ENCODE measurements at regions not wholly inside any gene's neighbourhood (a gene's known extent, or its start where the extent isn't known, plus 50 kb on each side); places are given as distances from the start of the nearest gene placed in this dataset.

- Mint-ChIP-seq H3K9me3 (no peaks in the 10 kb centered on the region), H3K36me3 (ENCODE audit: low read depth) (no peaks in the 10 kb centered on the region), H3K4me1 (ENCODE audit: low read depth) (no peaks in the 10 kb centered on the region), H3K27me3 (no peaks in the 10 kb centered on the region), H3K27ac (no peak overlapping the region), H3K4me3 (no peak overlapping the region)
- intact Hi-C loops (cut with micrococcal nuclease), result no loop called here
- POLR2A ChIA-PET, result no interaction called here
- DNase-seq (no peak), ATAC-seq (no peak)
- no peak for TF ChIP-seq CTCF (IDR thresholded peaks at IDR 0.05)
- CTCF ChIA-PET, result no interaction called here
Measured at GRCh38 chr5:33068786-33069185, 357.7 kb downstream of the NPR3 start.

DNA sequence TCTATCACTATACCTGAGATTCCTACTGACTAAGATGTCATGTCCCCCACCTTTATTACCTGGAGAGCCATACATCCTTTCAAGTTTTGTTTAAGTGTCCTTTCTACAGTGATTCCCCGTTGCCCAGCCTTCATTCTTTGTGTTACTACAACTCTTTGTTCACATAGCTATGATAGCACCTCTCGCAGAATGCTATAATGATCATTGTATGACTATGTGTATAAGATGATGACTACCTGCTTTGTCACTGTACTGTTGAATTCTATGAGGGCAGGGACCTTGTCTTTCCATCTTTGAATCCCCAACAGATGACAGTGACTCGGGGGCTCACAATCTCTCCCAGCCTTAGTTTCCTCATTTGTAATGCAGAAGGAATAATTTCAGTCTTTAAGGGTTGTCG lies 361.2 kb downstream of the NPR3 start:
- no peak overlapping the region for H3K4me3 Mint-ChIP-seq
- TF ChIP-seq CTCF (IDR thresholded peaks at IDR 0.05), result no peak
- H3K9me3 Mint-ChIP-seq, result no peaks in the 10 kb centered on the region
- intact Hi-C loops (cut with micrococcal nuclease), result no loop called here
- CTCF ChIA-PET, result no interaction called here
- no peak for ATAC-seq
- DNase-seq, result no peak
- H3K27me3 Mint-ChIP-seq, result no peaks in the 10 kb centered on the region
- H3K4me1 Mint-ChIP-seq (ENCODE audit: low read depth), result no peaks in the 10 kb centered on the region
- no peaks in the 10 kb centered on the region for H3K36me3 Mint-ChIP-seq (ENCODE audit: low read depth)
- POLR2A ChIA-PET, result no interaction called here
- H3K27ac Mint-ChIP-seq, result no peak overlapping the region

DNA sequence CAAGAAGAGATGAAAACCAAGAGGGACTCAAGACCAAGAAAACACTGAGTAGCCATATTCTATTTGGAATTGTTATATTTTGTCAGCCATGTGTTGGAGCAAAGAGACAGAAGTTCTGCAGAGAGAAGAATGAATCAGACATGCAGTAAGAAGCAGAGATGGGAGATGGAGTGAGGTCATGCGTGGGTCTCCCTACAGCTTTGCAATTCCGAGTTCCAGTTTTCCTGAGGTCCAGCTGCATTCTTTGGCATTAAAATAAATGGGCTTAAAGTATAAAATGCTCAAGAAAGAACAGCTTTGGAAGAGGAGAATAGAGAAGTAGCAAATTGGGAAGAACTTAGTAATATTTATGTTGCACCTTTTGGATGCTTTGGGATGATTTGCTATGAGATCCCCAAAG lies 361.6 kb downstream of the NPR3 start:
- Mint-ChIP-seq H3K27ac (no peak overlapping the region), H3K27me3 (no peaks in the 10 kb centered on the region), H3K4me1 (ENCODE audit: low read depth) (no peaks in the 10 kb centered on the region), H3K4me3 (no peak overlapping the region), H3K9me3 (no peaks in the 10 kb centered on the region), H3K36me3 (ENCODE audit: low read depth) (no peaks in the 10 kb centered on the region)
- DNase-seq, result no peak
- intact Hi-C loops (cut with micrococcal nuclease), result no loop called here
- ChIA-PET POLR2A (no interaction called here), CTCF (no interaction called here)
- no peak for ATAC-seq
- TF ChIP-seq CTCF (IDR thresholded peaks at IDR 0.05), result no peak

- ChIA-PET POLR2A (no interaction called here), CTCF (no interaction called here)
- H3K9me3 Mint-ChIP-seq, result no peaks in the 10 kb centered on the region
- H3K36me3 Mint-ChIP-seq (ENCODE audit: low read depth), result no peaks in the 10 kb centered on the region
- TF ChIP-seq CTCF (IDR thresholded peaks at IDR 0.05), result no peak
- no peak overlapping the region for H3K4me3 Mint-ChIP-seq
- ATAC-seq (no peak), DNase-seq (no peak)
- no peak overlapping the region for H3K27ac Mint-ChIP-seq
- intact Hi-C loops (cut with micrococcal nuclease), result no loop called here
- H3K4me1 Mint-ChIP-seq (ENCODE audit: low read depth), result no peaks in the 10 kb centered on the region
- no peaks in the 10 kb centered on the region for H3K27me3 Mint-ChIP-seq
Measured at GRCh38 chr5:33073881-33074327, 362.8 kb downstream of the NPR3 start.

- Mint-ChIP-seq H3K9me3 (no peaks in the 10 kb centered on the region), H3K4me3 (no peak overlapping the region), H3K36me3 (ENCODE audit: low read depth) (no peaks in the 10 kb centered on the region), H3K27me3 (no peaks in the 10 kb centered on the region), H3K27ac (no peak overlapping the region), H3K4me1 (ENCODE audit: low read depth) (no peaks in the 10 kb centered on the region)
- intact Hi-C loops (cut with micrococcal nuclease), result no loop called here
- ATAC-seq (no peak), DNase-seq (no peak)
- POLR2A ChIA-PET, result no interaction called here
- CTCF ChIA-PET, result no interaction called here
- no peak for TF ChIP-seq CTCF (IDR thresholded peaks at IDR 0.05)
Measured at GRCh38 chr5:33074548-33074947, 363.4 kb downstream of the NPR3 start.
